Upper lobe of left lung (tissue), 6 donors: ENCODE measurements at regions not wholly inside any gene's neighbourhood (a gene's known extent, or its start where the extent isn't known, plus 50 kb on each side); places are given as distances from the start of the nearest gene placed in this dataset.
A peak's percentile ranks its signal among the peaks of the same experiment; 100 is the strongest.

Experiments used
- ATAC-seq, 2 donors: fragments of 200-7000 bp; cut with Tn5 transposase; one replicate each; pipeline ENCODE4 v1.9.1; 2022; ENCODE audit warnings: mild to moderate bottlenecking in 2 of 2, moderate library complexity in 2 of 2; ENCODE audit not compliant: low FRiP score in 2 of 2
- DNase-seq, 2 donors: peaks; one replicate each; pipeline ENCODE4 v3.0.0-alpha.2; 2019 to 2020
- H3K27ac ChIP-seq, 4 donors: fragments of 200-600 bp; sonication (generic); one replicate each; pipeline ENCODE4 v1.5.1; 2016 to 2019
- H3K27me3 ChIP-seq, 4 donors: fragments of 200-600 bp; sonication (generic); one replicate each; pipeline ENCODE4 v1.5.1; 2017 to 2019
- H3K36me3 ChIP-seq, 4 donors: fragments of 200-600 bp; sonication (generic); one replicate each; pipeline ENCODE4 v1.5.1; 2016 to 2019
- H3K4me1 ChIP-seq, 4 donors: fragments of 200-600 bp; sonication (generic); one replicate each; pipeline ENCODE4 v1.5.1; 2018 to 2019
- H3K4me3 ChIP-seq, 4 donors: fragments of 200-600 bp; sonication (generic); one replicate each; pipeline ENCODE4 v1.5.1; 2017 to 2019; ENCODE audit warnings: mild to moderate bottlenecking in 2 of 4, moderate library complexity in 1 of 4
- H3K9me3 ChIP-seq, 4 donors: fragments of 200-600 bp; sonication (generic); one replicate each; pipeline ENCODE4 v1.5.1; 2018 to 2019
- EP300 ChIP-seq, 4 donors: sonication (generic); formaldehyde crosslinking; IDR thresholded peaks; one replicate each; pipeline ENCODE4 v1.5.1; 2017; ENCODE audit warnings: antibody characterized with exemption in 4 of 4, control low read depth in 2 of 4
- POLR2A ChIP-seq, 4 donors: fragments of 450-650 bp; IDR thresholded peaks; one replicate each; pipeline ENCODE4 v1.5.1; 2016 to 2017; ENCODE audit warnings: antibody characterized with exemption in 4 of 4, mild to moderate bottlenecking in 2 of 4
- POLR2AphosphoS5 ChIP-seq, 2 donors: sonication (generic); formaldehyde crosslinking; IDR thresholded peaks; one replicate each; pipeline ENCODE4 v1.5.1; 2017; ENCODE audit warnings: antibody characterized with exemption in 2 of 2
- WGBS, 2 donors: methylation state at CpG; one replicate each; pipeline ENCODE4 v1.1.5; 2017 to 2018; 5-methylcytosine and 5-hydroxymethylcytosine counted together
- TF ChIP-seq, protein P1 (sequence below), 6 experiments: fragments of 450-650 bp in 4 of 6; fragments of 200-600 bp in 2 of 6; sonication (generic) in 2 of 6; IDR thresholded peaks; one replicate each; pipeline ENCODE4 v1.5.1; 2016 to 2019; ENCODE audit warnings: antibody characterized with exemption in 6 of 6
- donor health status: DM: no; HTN: no; CAD: no; lungs with moderate emphysema.
- donor health status: DM: no; HTN: yes; CAD: no; lungs with severe emphysema.

DNA sequence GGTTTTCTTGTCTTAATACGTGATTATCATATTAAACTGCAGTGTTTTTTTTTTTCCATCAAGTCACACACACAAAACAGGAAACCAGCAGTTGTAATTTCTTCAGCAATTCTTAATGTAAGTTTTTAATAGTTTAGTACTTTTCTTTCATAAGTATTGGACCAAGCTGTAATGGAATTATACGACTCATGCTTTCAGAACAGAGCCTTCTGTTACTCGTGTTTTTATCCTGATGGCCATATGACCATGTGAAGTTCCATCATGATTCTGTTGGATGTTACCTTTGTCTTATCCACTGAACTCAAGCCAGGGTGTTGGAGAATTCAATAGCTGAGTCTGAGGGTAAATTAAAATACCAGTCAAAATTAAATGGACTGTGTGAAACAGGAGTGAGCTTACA, 72.0 kb upstream of the S1PR1 start:
- no peak overlapping the region for H3K4me3 ChIP-seq
- no peak overlapping the region for H3K27ac ChIP-seq
- H3K36me3 ChIP-seq, result no peaks in the 10 kb centered on the region
- TF ChIP-seq, protein P1, sequence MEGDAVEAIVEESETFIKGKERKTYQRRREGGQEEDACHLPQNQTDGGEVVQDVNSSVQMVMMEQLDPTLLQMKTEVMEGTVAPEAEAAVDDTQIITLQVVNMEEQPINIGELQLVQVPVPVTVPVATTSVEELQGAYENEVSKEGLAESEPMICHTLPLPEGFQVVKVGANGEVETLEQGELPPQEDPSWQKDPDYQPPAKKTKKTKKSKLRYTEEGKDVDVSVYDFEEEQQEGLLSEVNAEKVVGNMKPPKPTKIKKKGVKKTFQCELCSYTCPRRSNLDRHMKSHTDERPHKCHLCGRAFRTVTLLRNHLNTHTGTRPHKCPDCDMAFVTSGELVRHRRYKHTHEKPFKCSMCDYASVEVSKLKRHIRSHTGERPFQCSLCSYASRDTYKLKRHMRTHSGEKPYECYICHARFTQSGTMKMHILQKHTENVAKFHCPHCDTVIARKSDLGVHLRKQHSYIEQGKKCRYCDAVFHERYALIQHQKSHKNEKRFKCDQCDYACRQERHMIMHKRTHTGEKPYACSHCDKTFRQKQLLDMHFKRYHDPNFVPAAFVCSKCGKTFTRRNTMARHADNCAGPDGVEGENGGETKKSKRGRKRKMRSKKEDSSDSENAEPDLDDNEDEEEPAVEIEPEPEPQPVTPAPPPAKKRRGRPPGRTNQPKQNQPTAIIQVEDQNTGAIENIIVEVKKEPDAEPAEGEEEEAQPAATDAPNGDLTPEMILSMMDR (IDR thresholded peaks at IDR 0.05), result no peak
- no peak for TF ChIP-seq EP300 (IDR thresholded peaks at IDR 0.05)
- no peak for TF ChIP-seq POLR2AphosphoS5 (IDR thresholded peaks at IDR 0.05)
- TF ChIP-seq POLR2A (IDR thresholded peaks at IDR 0.05), result no peak
- 81% methylated on average over 3 of the region's 3 CpGs for WGBS, 2 donors
- DNase-seq, result no peak
- no peaks in the 10 kb centered on the region for H3K27me3 ChIP-seq
- ATAC-seq, result no peak
- H3K4me1 ChIP-seq, result peaks cover 0 to 18% (median 4%) of the 10 kb centered on the region in 4 donors
- no peaks in the 10 kb centered on the region for H3K9me3 ChIP-seq

DNA sequence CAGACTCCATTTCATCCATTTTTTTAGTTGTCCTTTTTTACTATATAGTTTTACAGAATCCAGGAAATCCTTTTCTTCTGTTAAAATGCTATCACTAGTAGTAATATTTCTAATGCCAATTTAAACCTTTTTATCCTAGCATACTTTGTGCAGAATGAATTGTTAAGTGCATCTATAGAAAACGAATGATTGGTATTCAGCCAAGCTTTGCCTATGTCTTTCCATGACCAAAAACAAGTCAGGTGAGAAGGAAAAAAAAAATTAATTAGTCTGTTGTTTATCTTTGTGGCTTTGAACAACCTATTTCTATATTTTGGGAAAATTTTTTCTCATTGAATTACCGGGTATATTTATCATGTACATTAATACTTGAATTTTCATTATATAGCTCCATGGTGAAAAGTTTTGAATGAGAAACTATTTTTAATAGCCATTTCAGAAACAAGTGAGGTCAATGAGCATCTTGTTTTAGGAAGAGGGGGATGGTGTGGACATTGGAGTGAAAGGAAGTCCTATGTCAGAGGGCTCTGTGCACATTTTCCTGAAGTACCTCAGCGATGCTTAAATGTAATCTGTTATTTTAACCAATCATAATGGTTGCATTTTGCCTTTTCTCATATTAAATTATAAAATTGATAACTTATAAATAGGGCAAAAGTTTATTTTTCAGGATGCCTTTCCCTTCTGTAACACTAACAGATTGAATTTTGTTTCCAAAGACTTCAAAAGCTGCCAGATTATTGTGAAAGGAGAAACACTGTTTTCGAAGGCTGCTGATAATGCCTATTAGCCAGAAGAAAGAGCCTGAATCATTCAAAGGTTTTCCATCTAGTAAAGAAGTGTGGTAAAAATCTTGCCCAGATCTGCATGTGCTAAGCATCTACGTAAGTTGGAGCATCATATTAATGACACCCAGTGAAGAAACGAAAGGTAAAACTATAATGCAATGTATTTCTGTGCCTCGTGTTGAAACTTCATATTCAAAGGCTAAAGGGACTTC, 73.8 kb upstream of the S1PR1 start:
- Histone ChIP-seq H3K27ac (peak overlapping the region; percentile 10 to 75 (median 18)), H3K36me3 (no peaks in the 10 kb centered on the region), H3K4me1 (peaks cover 0 to 18% (median 4%) of the 10 kb centered on the region in 4 donors), H3K27me3 (no peaks in the 10 kb centered on the region), H3K9me3 (no peaks in the 10 kb centered on the region), H3K4me3 (no peak overlapping the region)
- DNase-seq (no peak), ATAC-seq (no peak)
- 79 to 80% methylated on average over 7 of the region's 7 CpGs for WGBS, 2 donors
- TF ChIP-seq POLR2AphosphoS5 (IDR thresholded peaks at IDR 0.05), result no peak

DNA sequence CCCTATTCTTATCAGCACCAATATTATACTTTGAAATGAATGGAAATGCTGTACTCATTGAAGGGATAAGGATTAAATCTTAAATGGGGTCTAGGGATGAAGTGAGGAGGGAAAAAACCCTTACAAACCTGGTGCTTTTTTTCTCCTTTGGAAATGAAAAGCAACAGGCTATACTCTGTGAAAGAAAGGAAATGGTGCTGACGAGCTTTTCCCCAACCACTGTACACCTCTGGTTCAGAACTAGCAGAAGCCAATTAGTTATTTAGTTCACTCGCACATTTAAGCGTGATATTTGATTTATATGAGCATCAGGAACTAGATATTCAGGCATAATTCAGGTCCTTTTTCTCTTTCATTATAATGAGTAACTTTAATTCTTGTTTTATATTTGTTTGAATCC, 74.5 kb upstream of the S1PR1 start:
- WGBS, 2 donors, result 65 to 70% methylated on average over 3 of the region's 3 CpGs
- Histone ChIP-seq H3K4me3 (no peak overlapping the region), H3K9me3 (no peaks in the 10 kb centered on the region), H3K36me3 (no peaks in the 10 kb centered on the region), H3K4me1 (peaks cover 0 to 18% (median 4%) of the 10 kb centered on the region in 4 donors), H3K27me3 (no peaks in the 10 kb centered on the region), H3K27ac (peak overlapping the region; percentile 10 to 75 (median 36))
- DNase-seq (no peak), ATAC-seq (no peak)
- TF ChIP-seq POLR2AphosphoS5 (IDR thresholded peaks at IDR 0.05) (no peak), EP300 (IDR thresholded peaks at IDR 0.05) (no peak), POLR2A (IDR thresholded peaks at IDR 0.05) (no peak)
- TF ChIP-seq, protein P1 (IDR thresholded peaks at IDR 0.05), result no peak

DNA sequence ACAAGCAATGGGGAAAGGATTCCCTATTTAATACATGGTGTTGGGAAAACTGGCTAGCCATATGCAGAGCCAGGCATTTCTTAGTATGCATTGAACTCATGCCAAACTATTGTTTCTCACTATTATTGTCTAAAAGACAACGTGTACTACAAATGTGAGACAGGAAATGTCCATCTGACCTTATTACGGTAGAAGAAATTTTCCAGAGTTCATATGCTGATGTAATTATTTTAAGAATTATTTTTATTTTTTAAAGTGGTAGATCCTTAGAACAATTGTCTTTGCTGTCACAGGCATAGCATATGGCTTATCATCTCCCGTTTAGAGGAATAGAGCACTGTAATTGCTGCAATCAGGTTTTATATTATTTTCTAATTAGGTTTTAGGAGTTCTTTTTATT, 75.2 kb upstream of the S1PR1 start:
- no peaks in the 10 kb centered on the region for H3K9me3 ChIP-seq
- peak overlapping the region; percentile 14 to 75 (median 46) for H3K27ac ChIP-seq
- no peak for ATAC-seq
- WGBS, 2 donors, result 51 to 67% methylated on average over 3 of the region's 3 CpGs
- H3K27me3 ChIP-seq, result no peaks in the 10 kb centered on the region
- DNase-seq, result no peak
- H3K36me3 ChIP-seq, result no peaks in the 10 kb centered on the region
- H3K4me1 ChIP-seq, result peaks cover 0 to 18% (median 4%) of the 10 kb centered on the region in 4 donors
- H3K4me3 ChIP-seq, result no peak overlapping the region
- TF ChIP-seq POLR2AphosphoS5 (IDR thresholded peaks at IDR 0.05) (peak in 1 of 2 donors; percentile 75), POLR2A (IDR thresholded peaks at IDR 0.05) (no peak), EP300 (IDR thresholded peaks at IDR 0.05) (peak in 3 of 4 donors; percentile 31 to 91 (median 82))
- TF ChIP-seq, protein P1 (IDR thresholded peaks at IDR 0.05), result no peak

DNA sequence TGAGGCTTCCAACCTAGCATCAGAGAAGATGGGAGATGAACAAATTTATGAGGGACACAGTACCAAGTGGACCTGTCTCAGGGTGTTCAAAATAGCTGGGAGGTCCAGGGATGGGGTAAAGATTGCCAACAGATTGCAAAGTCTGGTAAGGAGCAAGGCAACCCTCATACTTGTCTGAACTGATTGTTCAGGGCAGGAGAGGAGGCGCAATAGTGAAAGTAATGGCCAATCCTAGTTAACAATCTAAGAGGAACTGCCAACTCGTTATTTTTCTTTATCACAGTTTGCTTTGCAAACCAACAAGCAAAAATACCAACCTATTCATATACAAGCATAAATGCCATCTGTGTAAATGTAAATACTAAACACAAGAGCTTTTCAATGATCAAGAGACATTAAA, 78.4 kb upstream of the S1PR1 start:
- Histone ChIP-seq H3K4me3 (no peak overlapping the region), H3K9me3 (no peaks in the 10 kb centered on the region), H3K4me1 (peaks cover 0 to 12% (median 0%) of the 10 kb centered on the region in 4 donors), H3K27ac (no peak overlapping the region), H3K27me3 (no peaks in the 10 kb centered on the region), H3K36me3 (no peaks in the 10 kb centered on the region)
- WGBS, 2 donors, result 80% methylated on average over 2 of the region's 2 CpGs
- TF ChIP-seq, protein P1 (IDR thresholded peaks at IDR 0.05), result no peak
- TF ChIP-seq EP300 (IDR thresholded peaks at IDR 0.05) (no peak), POLR2A (IDR thresholded peaks at IDR 0.05) (no peak), POLR2AphosphoS5 (IDR thresholded peaks at IDR 0.05) (no peak)
- DNase-seq (no peak), ATAC-seq (no peak)
